A673 (cell line): ENCODE measurements at regions not wholly inside any gene's neighbourhood (a gene's known extent, or its start where the extent isn't known, plus 50 kb on each side); places are given as distances from the start of the nearest gene placed in this dataset.
A peak's percentile ranks its signal among the peaks of the same experiment; 100 is the strongest.

Experiments used
- BruUV-seq: library from RNA; stranded (reverse); fragments of 400-500 nt; replicated peaks from 2 replicates; lab custom pipeline; 2021; lab: Mats Ljungman, UMichigan
- CTCF ChIA-PET: fragments of 300-600 bp; sonication (Branson Sonifier 250); formaldehyde crosslinking; loops from one replicate; lab custom pipeline; 2022; ENCODE audit warnings: antibody characterized with exemption; lab: Charles Lee
- POLR2A ChIA-PET: fragments of 300-600 bp; sonication (Branson Sonifier 250); formaldehyde crosslinking; loops from one replicate; lab custom pipeline; 2022; ENCODE audit warnings: antibody characterized with exemption; ENCODE audit not compliant: low non-redundant PET; lab: Charles Lee
- DNase-seq: peaks from one replicate; pipeline ENCODE4 v3.0.0-alpha.2; 2015; ENCODE audit warnings: low spot score
- H3K27ac ChIP-seq: fragments of 200-600 bp; sonication (generic); 2 replicates; pipeline ENCODE4 v1.5.1; 2016; ENCODE audit warnings: mixed run types, low read depth, mild to moderate bottlenecking, mixed read lengths, antibody characterized with exemption, low read length; ENCODE audit not compliant: poor library complexity, severe bottlenecking
- H3K27me3 ChIP-seq: fragments of 200-600 bp; sonication (generic); replicated peaks from 2 replicates; pipeline ENCODE4 v1.6.1; 2017; ENCODE audit warnings: mixed run types, low read depth, mild to moderate bottlenecking, mixed read lengths, antibody characterized with exemption, low read length; ENCODE audit not compliant: insufficient read depth, poor library complexity
- H3K36me3 ChIP-seq: fragments of 200-600 bp; sonication (generic); 2 replicates; pipeline ENCODE4 v1.6.1; 2016; ENCODE audit warnings: mixed run types, mild to moderate bottlenecking, mixed read lengths, antibody characterized with exemption, low read length; ENCODE audit not compliant: insufficient read depth, poor library complexity, severe bottlenecking
- H3K4me1 ChIP-seq: fragments of 200-600 bp; sonication (generic); 2 replicates; pipeline ENCODE4 v1.6.1; 2017; ENCODE audit warnings: mixed run types, mild to moderate bottlenecking, mixed read lengths, antibody characterized with exemption, low read length; ENCODE audit not compliant: insufficient read depth, poor library complexity, severe bottlenecking
- H3K4me3 ChIP-seq: fragments of 200-600 bp; sonication (generic); 2 replicates; pipeline ENCODE4 v1.5.1; 2016; ENCODE audit warnings: low read depth, mixed run types, mild to moderate bottlenecking, mixed read lengths, low read length; ENCODE audit not compliant: poor library complexity, severe bottlenecking
- H3K9me3 ChIP-seq: fragments of 200-600 bp; sonication (generic); 2 replicates; pipeline ENCODE4 v1.6.1; 2016; ENCODE audit warnings: mixed run types, low read depth, mild to moderate bottlenecking, mixed read lengths, antibody characterized with exemption, low read length; ENCODE audit not compliant: poor library complexity, severe bottlenecking
- CTCF ChIP-seq: fragments of 300-800, 200-600 bp; sonication (generic); conservative IDR thresholded peaks from 2 replicates; pipeline ENCODE4 v1.5.1; 2017; ENCODE audit warnings: low read depth, mild to moderate bottlenecking, antibody characterized with exemption, low read length, moderate library complexity, mixed read lengths
- EZH2 ChIP-seq: fragments of 200-600 bp; sonication (generic); IDR thresholded peaks from 2 replicates; pipeline ENCODE4 v1.6.1; 2017; ENCODE audit warnings: borderline replicate concordance, low read depth, mild to moderate bottlenecking, mixed read lengths, antibody characterized with exemption, low read length; ENCODE audit not compliant: poor library complexity, severe bottlenecking
- intact Hi-C: fragments of 100-400 bp; cut with micrococcal nuclease; formaldehyde crosslinking; loops from one replicate; pipeline ENCODE4 v1.10.0; 2022; ENCODE audit not compliant: unreplicated experiment

DNA sequence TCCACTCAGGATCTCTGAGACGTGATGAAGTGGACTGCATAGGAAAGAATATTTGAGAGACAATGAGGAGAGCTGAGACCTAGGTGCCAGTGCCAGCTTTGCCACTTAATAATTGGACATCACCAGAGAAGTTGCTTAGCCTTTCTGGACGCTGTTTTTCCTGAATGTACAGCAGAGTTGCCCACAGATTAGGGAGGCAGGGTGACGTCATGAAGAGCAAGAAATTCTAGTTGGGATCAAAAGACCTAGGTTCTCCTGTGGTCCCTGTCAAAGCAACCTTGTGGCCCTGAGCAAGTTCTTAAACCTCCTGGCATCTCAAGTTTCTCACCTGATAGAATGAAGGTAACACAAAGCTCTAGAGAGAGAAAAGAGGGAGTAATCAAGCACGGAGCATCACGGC, 174.6 kb upstream of the TENM4 start:
- CTCF ChIA-PET: no interaction called here

GRCh38 chr11:79610678-79611077, 169.8 kb upstream of the TENM4 start:
- Histone ChIP-seq H3K36me3 (no peaks in the 10 kb centered on the region), H3K27ac (no peak overlapping the region), H3K9me3 (no peaks in the 10 kb centered on the region), H3K27me3 (peaks cover 14% of the 10 kb centered on the region), H3K4me3 (no peak overlapping the region), H3K4me1 (no peaks in the 10 kb centered on the region)
- ChIA-PET POLR2A (no interaction called here), CTCF (no interaction called here)
- intact Hi-C loops: no loop called here
- BruUV-seq: no TSS peak
- TF ChIP-seq CTCF (0 out of 2 replicates have a peak, but pooled peaks have one; percentile 16), EZH2 (no peak)
- DNase-seq: no peak

More for the DNA sequence above, 174.6 kb upstream of the TENM4 start:
- Histone ChIP-seq H3K27me3 (peaks cover 14% of the 10 kb centered on the region), H3K9me3 (no peaks in the 10 kb centered on the region), H3K4me3 (no peak overlapping the region), H3K4me1 (no peaks in the 10 kb centered on the region), H3K27ac (no peak overlapping the region), H3K36me3 (no peaks in the 10 kb centered on the region)
- TF ChIP-seq EZH2 (no peak), CTCF (no peak)
- BruUV-seq: no TSS peak
- intact Hi-C loops: no loop called here
- no peak for DNase-seq
- POLR2A ChIA-PET: interaction anchor here (0.6 kb wide), 1 partner anchor 19 kb away, joined by 18 read pairs; no protein-coding TSS in a partner anchor

DNA sequence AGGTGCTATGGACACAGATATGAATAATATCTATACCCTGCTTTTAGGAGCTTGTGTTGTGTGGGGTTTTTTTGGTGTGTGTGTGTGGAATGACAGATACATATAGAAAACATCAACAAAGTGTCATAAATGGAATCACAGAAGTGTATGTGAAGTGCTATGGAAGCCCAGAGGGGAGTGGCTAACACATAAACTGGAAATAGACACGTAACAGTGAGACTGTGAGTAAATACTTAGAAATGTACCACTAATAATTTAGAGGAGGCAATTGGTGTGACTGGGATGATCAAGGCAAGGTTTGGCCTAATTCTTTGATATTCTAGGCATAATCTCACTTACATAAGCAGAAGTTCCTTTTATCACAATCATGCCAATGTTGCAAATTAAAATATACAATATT, 169.3 kb upstream of the TENM4 start:
- H3K9me3 ChIP-seq: no peaks in the 10 kb centered on the region
- POLR2A ChIA-PET: no interaction called here
- H3K36me3 ChIP-seq: no peaks in the 10 kb centered on the region
- H3K4me1 ChIP-seq: no peaks in the 10 kb centered on the region
- peaks cover 11% of the 10 kb centered on the region for H3K27me3 ChIP-seq
- intact Hi-C loops: no loop called here
- CTCF ChIA-PET: no interaction called here
- TF ChIP-seq EZH2: no peak
- TF ChIP-seq CTCF: no peak
- H3K4me3 ChIP-seq: no peak overlapping the region
- no TSS peak for BruUV-seq
- DNase-seq: no peak
- no peak overlapping the region for H3K27ac ChIP-seq
